ENCODE measurements at regions not wholly inside any gene's neighbourhood (a gene's known extent, or its start where the extent isn't known, plus 50 kb on each side); places are given as distances from the start of the nearest gene placed in this dataset.

GRCh38 chr7:109154748-109155147, 585.1 kb downstream of the DNAJB9 start:
- no peak for TF ChIP-seq GATA2 (IDR thresholded peaks at IDR 0.05; ENCODE audit: low read depth, low read length)
- no peak for TF ChIP-seq GATA3 (IDR thresholded peaks at IDR 0.05; ENCODE audit: low read depth, low read length)

All from SH-SY5Y (cell line).